KMS-11 (cell line): ENCODE measurements at regions not wholly inside any gene's neighbourhood (a gene's known extent, or its start where the extent isn't known, plus 50 kb on each side); places are given as distances from the start of the nearest gene placed in this dataset.
"Not testable (repeated sequence)": the region's sequence is repeated elsewhere in the genome, so short reads cannot be mapped to it uniquely, and the experiment has no call there.

Experiments
- H2AFZ ChIP-seq: fragments of 200-600 bp; sonication (generic); 2 replicates; pipeline ENCODE4 v1.6.1; 2016; ENCODE audit warnings: antibody characterized with exemption, mixed run types, low read depth
- H3K27ac ChIP-seq: fragments of 200-600 bp; sonication (generic); 2 replicates; pipeline ENCODE4 v1.6.1; 2016; ENCODE audit warnings: mild to moderate bottlenecking, mixed run types
- H3K27me3 ChIP-seq: fragments of 200-600 bp; sonication (generic); 2 replicates; pipeline ENCODE4 v1.6.1; 2017; ENCODE audit warnings: mild to moderate bottlenecking, low read depth, mixed run types, moderate library complexity; ENCODE audit not compliant: insufficient read depth
- H3K36me3 ChIP-seq: fragments of 200-600 bp; sonication (generic); 2 replicates; pipeline ENCODE4 v1.6.1; 2017; ENCODE audit warnings: mild to moderate bottlenecking, mixed run types; ENCODE audit not compliant: insufficient read depth
- H3K4me1 ChIP-seq: fragments of 200-600 bp; sonication (generic); 2 replicates; pipeline ENCODE4 v1.6.1; 2016; ENCODE audit warnings: mild to moderate bottlenecking, low read depth, mixed run types; ENCODE audit not compliant: poor library complexity, severe bottlenecking
- H3K4me2 ChIP-seq: fragments of 200-600 bp; sonication (generic); 2 replicates; pipeline ENCODE4 v1.7.0; 2016; ENCODE audit warnings: mild to moderate bottlenecking, mixed run types
- H3K4me3 ChIP-seq: fragments of 200-600 bp; sonication (generic); IDR thresholded peaks from 2 replicates; pipeline ENCODE4 v1.6.1; 2017; ENCODE audit warnings: low read depth, low read length, mixed read lengths; ENCODE audit not compliant: insufficient read depth
- H3K79me2 ChIP-seq: fragments of 200-600 bp; sonication (generic); 2 replicates; pipeline ENCODE4 v1.6.1; 2016; ENCODE audit warnings: low read depth, mixed run types; ENCODE audit not compliant: insufficient read depth
- H3K9ac ChIP-seq: fragments of 200-600 bp; sonication (generic); 2 replicates; pipeline ENCODE4 v1.6.1; 2016; ENCODE audit warnings: mild to moderate bottlenecking, mixed run types
- H4K20me1 ChIP-seq: fragments of 200-600 bp; sonication (generic); 2 replicates; pipeline ENCODE4 v1.6.1; 2016; ENCODE audit warnings: mild to moderate bottlenecking, mixed run types; ENCODE audit not compliant: insufficient read depth
- TF ChIP-seq, protein P1 (sequence below): fragments of 200-600 bp; sonication (generic); conservative IDR thresholded peaks from 2 replicates; pipeline ENCODE4 v1.6.1; 2017; ENCODE audit warnings: low read depth, mild to moderate bottlenecking, antibody characterized with exemption, low read length, moderate library complexity, mixed read lengths

DNA sequence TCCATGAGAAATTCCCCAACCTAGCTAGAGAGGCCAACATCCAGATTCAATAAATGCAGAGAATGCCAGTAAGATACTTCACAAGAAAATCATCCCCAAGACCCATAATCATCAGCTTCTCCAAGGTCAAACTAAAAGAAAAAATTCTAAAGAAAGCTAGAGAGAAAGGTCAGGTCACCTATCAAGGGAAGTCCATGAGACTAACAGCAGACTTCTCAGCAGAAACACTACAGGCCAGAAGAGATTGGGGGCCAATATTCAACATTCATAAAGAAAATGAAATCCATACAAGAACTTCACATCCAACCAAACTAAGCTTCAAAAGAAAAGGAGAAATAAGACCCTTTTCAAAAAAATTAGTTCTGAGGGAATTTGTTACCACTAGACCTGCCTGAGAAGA lies 118.8 kb upstream of the ANXA10 start:
- no peak overlapping the region for H2AFZ ChIP-seq
- H3K4me3 ChIP-seq: no peak overlapping the region
- no peaks in the 10 kb centered on the region for H3K36me3 ChIP-seq
- H3K79me2 ChIP-seq: no peaks in the 10 kb centered on the region
- no peak overlapping the region for H3K4me2 ChIP-seq
- no peaks in the 10 kb centered on the region for H4K20me1 ChIP-seq
- H3K4me1 ChIP-seq: peaks cover 17% of the 10 kb centered on the region
- no peaks in the 10 kb centered on the region for H3K27me3 ChIP-seq
- H3K27ac ChIP-seq: no peak overlapping the region
- TF ChIP-seq, protein P1, sequence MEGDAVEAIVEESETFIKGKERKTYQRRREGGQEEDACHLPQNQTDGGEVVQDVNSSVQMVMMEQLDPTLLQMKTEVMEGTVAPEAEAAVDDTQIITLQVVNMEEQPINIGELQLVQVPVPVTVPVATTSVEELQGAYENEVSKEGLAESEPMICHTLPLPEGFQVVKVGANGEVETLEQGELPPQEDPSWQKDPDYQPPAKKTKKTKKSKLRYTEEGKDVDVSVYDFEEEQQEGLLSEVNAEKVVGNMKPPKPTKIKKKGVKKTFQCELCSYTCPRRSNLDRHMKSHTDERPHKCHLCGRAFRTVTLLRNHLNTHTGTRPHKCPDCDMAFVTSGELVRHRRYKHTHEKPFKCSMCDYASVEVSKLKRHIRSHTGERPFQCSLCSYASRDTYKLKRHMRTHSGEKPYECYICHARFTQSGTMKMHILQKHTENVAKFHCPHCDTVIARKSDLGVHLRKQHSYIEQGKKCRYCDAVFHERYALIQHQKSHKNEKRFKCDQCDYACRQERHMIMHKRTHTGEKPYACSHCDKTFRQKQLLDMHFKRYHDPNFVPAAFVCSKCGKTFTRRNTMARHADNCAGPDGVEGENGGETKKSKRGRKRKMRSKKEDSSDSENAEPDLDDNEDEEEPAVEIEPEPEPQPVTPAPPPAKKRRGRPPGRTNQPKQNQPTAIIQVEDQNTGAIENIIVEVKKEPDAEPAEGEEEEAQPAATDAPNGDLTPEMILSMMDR: no peak
- H3K9ac ChIP-seq: no peak overlapping the region

DNA sequence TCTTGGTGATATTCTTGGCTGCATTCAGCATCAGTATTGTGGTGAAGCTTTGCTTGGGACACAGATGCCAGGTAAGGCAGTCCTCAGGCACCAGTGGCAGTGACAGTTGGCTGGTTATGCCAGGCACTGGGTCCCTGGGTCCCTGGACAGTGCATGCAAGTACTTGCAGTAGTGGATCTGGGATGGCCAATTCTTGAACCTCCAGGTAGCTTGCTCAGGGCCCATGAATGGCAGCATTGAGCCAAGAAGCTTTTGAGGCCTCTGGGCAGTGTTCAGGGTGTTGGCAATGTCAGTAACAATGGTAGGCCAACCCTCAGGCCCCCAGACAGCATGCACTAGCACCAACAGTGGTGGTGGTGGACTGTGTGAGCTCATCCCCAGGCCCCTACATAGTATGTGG lies 106.8 kb upstream of the ANXA10 start:
- TF ChIP-seq, protein P1: no peak
- Histone ChIP-seq H3K4me1 (no peaks in the 10 kb centered on the region), H2AFZ (no peak overlapping the region), H3K36me3 (no peaks in the 10 kb centered on the region), H3K9ac (no peak overlapping the region), H3K27me3 (no peaks in the 10 kb centered on the region), H3K27ac (no peak overlapping the region), H4K20me1 (no peaks in the 10 kb centered on the region), H3K4me2 (no peak overlapping the region), H3K4me3 (no peak overlapping the region), H3K79me2 (no peaks in the 10 kb centered on the region)

DNA sequence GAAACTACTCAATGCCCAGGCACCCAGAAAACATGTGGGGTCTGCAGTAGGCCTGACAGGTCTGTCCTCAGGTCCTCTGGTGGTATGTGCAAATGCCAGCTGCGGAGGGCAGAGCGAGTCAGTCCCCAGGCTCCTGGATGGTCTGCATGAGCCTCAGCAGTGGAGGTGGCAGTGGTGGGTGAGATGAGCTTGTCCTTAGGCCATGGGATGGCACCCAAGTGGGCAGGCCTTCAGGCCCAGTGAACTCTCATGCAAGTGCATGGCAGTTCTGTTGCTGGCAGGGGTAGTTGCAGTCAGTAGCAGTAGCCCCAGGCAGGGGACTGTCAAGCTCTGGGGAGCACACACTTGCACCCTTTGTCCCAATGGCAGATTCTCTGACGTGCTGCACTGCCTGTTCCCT lies 106.3 kb upstream of the ANXA10 start:
- Histone ChIP-seq H3K9ac (no peak overlapping the region), H3K4me3 (no peak overlapping the region), H3K27ac (no peak overlapping the region), H4K20me1 (no peaks in the 10 kb centered on the region), H3K4me2 (no peak overlapping the region), H2AFZ (no peak overlapping the region), H3K4me1 (no peaks in the 10 kb centered on the region), H3K27me3 (no peaks in the 10 kb centered on the region), H3K36me3 (no peaks in the 10 kb centered on the region), H3K79me2 (no peaks in the 10 kb centered on the region)
- TF ChIP-seq, protein P1: no peak

DNA sequence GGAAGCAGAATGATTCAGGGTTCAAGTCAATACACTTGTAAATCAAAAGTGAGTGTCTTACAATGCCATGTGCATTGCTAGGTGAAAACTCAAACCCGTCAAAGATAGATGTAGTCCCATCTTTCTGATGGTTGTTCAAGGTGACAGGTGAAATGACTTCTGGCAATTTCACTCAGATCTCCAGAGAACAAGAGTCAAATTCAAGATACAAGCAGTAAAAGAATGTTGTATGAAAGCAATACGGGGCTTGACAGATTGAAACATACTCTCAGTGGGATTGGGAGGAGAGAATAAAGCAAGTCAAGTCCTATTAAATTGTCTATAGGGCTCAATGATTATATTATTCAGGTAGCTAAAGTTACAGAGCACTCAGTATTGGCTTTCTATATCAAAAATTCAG lies 105.1 kb upstream of the ANXA10 start:
- Histone ChIP-seq H3K79me2 (no peaks in the 10 kb centered on the region), H3K4me2 (no peak overlapping the region), H3K27me3 (no peaks in the 10 kb centered on the region), H3K4me3 (no peak overlapping the region), H3K4me1 (no peaks in the 10 kb centered on the region), H3K36me3 (no peaks in the 10 kb centered on the region), H4K20me1 (no peaks in the 10 kb centered on the region), H3K9ac (no peak overlapping the region), H2AFZ (no peak overlapping the region), H3K27ac (no peak overlapping the region)
- TF ChIP-seq, protein P1: no peak

DNA sequence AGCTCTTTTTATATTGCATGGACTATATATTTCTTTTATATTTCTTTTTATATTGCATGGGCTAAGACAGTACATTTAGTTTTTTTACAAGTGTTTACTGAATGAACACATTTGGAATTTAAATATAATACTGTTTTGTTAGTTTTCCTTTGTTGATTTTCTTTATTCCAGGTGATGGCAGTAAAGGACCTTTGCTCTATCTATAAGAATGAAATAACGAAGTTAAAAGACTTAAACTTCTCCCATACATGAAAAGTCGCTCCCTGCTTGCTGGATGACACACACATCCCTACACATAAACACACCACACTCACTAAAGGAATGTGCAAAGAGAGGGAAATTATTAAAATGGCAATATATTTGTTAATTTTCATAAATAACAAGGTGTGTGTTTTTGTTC lies 102.5 kb upstream of the ANXA10 start:
- no peak overlapping the region for H3K4me3 ChIP-seq
- H3K36me3 ChIP-seq: no peaks in the 10 kb centered on the region
- H3K4me1 ChIP-seq: no peaks in the 10 kb centered on the region
- no peak overlapping the region for H3K4me2 ChIP-seq
- no peak overlapping the region for H3K27ac ChIP-seq
- H3K27me3 ChIP-seq: no peaks in the 10 kb centered on the region
- no peaks in the 10 kb centered on the region for H4K20me1 ChIP-seq
- H3K9ac ChIP-seq: no peak overlapping the region
- H2AFZ ChIP-seq: no peak overlapping the region
- no peaks in the 10 kb centered on the region for H3K79me2 ChIP-seq
- TF ChIP-seq, protein P1: no peak

DNA sequence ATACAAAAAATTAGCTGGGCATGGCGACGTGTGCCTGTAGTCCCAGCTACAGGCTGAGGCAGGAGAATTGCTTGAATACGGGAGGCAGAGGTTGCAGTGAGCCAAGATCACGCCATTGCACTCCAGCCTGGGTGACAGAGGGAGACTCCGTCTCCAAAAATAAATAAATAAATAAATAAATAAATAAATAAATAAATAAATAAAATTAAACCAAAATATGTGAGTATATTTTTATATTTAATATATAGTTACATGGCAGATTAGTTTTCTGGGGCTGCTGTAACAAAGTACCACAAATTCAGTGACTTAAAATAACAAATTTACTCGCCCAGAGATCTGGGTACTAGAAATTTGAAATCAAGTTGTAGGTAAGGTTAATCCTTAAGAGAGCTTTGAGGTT lies 84.2 kb upstream of the ANXA10 start:
- not testable (repeated sequence) for H4K20me1 ChIP-seq, H3K4me1 ChIP-seq, H3K36me3 ChIP-seq, H3K27ac ChIP-seq, H3K9ac ChIP-seq, H3K4me2 ChIP-seq, H2AFZ ChIP-seq, H3K79me2 ChIP-seq, H3K27me3 ChIP-seq, H3K4me3 ChIP-seq
